Vagina (tissue), 2 donors: ENCODE measurements at regions not wholly inside any gene's neighbourhood (a gene's known extent, or its start where the extent isn't known, plus 50 kb on each side); places are given as distances from the start of the nearest gene placed in this dataset.
A peak's percentile ranks its signal among the peaks of the same experiment; 100 is the strongest.

ENCODE experiments used
- DNase-seq, 2 donors: peaks; one replicate each; pipeline ENCODE4 v3.0.0-alpha.2; 2017; ENCODE audit errors: extremely low spot score in 2 of 2
- H3K27ac ChIP-seq: fragments of 200-600 bp; sonication (generic); one replicate; pipeline ENCODE4 v1.5.1; 2019
- H3K27me3 ChIP-seq: fragments of 200-600 bp; sonication (generic); one replicate; pipeline ENCODE4 v1.5.1; 2019
- H3K36me3 ChIP-seq, 2 donors: fragments of 200-600 bp; sonication (generic); one replicate each; pipeline ENCODE4 v1.5.1; 2017 to 2019
- H3K4me1 ChIP-seq: fragments of 200-600 bp; sonication (generic); one replicate; pipeline ENCODE4 v1.5.1; 2019
- H3K4me3 ChIP-seq, 2 donors: fragments of 200-600 bp; sonication (generic); 1 replicate in 1 of 2; 2 replicates in 1 of 2; pipeline ENCODE4 v1.5.1; 2016 to 2019
- H3K9me3 ChIP-seq: fragments of 200-600 bp; sonication (generic); one replicate; pipeline ENCODE4 v1.5.1; 2019
- CTCF ChIP-seq, 3 experiments: fragments of 450-650 bp in 2 of 3; fragments of 200-600 bp in 1 of 3; sonication (generic) in 1 of 3; IDR thresholded peaks; one replicate each; pipeline ENCODE4 v1.5.1; 2017 to 2019; ENCODE audit warnings: antibody characterized with exemption in 3 of 3, mild to moderate bottlenecking in 2 of 3, moderate library complexity in 2 of 3
- POLR2A ChIP-seq, 2 donors: fragments of 450-650 bp; IDR thresholded peaks; one replicate each; pipeline ENCODE4 v1.6.1; 2017; ENCODE audit warnings: antibody characterized with exemption in 2 of 2, mild to moderate bottlenecking in 2 of 2, moderate library complexity in 2 of 2
- POLR2AphosphoS5 ChIP-seq, 2 donors: sonication (generic); formaldehyde crosslinking; IDR thresholded peaks; one replicate each; pipeline ENCODE4 v1.9.0; 2017; ENCODE audit warnings: antibody characterized with exemption in 2 of 2, mild to moderate bottlenecking in 2 of 2, low read depth in 1 of 2; ENCODE audit not compliant: insufficient read depth in 1 of 2
- intact Hi-C: fragments of 100-400 bp; cut with DNase I; formaldehyde crosslinking; loops from one replicate; pipeline ENCODE4 v1.15.1; 2023

- no peaks in the 10 kb centered on the region for H3K9me3 ChIP-seq
- intact Hi-C loops: no loop called here
- TF ChIP-seq POLR2A (IDR thresholded peaks at IDR 0.05) (no peak), POLR2AphosphoS5 (IDR thresholded peaks at IDR 0.05; ENCODE audit: insufficient read depth in 1 of 2, low read depth in 1 of 2) (no peak), CTCF (IDR thresholded peaks at IDR 0.05) (no peak)
- peaks cover 36% of the 10 kb centered on the region for H3K4me1 ChIP-seq
- no peak overlapping the region for H3K27ac ChIP-seq
- H3K27me3 ChIP-seq: no peaks in the 10 kb centered on the region
- H3K36me3 ChIP-seq: no peaks in the 10 kb centered on the region
- no peak overlapping the region for H3K4me3 ChIP-seq
- DNase-seq: peak; percentile 81 to 87
Observed at GRCh38 chr6:170180671-170181337, 110.1 kb downstream of the DLL1 start.

- peak; percentile 83 to 92 for DNase-seq
- Histone ChIP-seq H3K9me3 (no peaks in the 10 kb centered on the region), H3K4me3 (no peak overlapping the region), H3K27me3 (no peaks in the 10 kb centered on the region), H3K27ac (peak overlapping the region; percentile 80), H3K4me1 (peaks cover 43% of the 10 kb centered on the region), H3K36me3 (no peaks in the 10 kb centered on the region)
- intact Hi-C loops: no loop called here
- TF ChIP-seq CTCF (IDR thresholded peaks at IDR 0.05): no peak
- TF ChIP-seq POLR2A (IDR thresholded peaks at IDR 0.05): no peak
- TF ChIP-seq POLR2AphosphoS5 (IDR thresholded peaks at IDR 0.05; ENCODE audit: insufficient read depth in 1 of 2, low read depth in 1 of 2): no peak
Observed at GRCh38 chr6:170179616-170180324, 111.1 kb downstream of the DLL1 start.

GRCh38 chr6:170178561-170179477 is 112.1 kb downstream of the DLL1 start:
- DNase-seq: peak; percentile 93 to 94
- TF ChIP-seq POLR2AphosphoS5 (IDR thresholded peaks at IDR 0.05; ENCODE audit: insufficient read depth in 1 of 2, low read depth in 1 of 2): peak; percentile 81 to 82
- TF ChIP-seq POLR2A (IDR thresholded peaks at IDR 0.05): no peak
- TF ChIP-seq CTCF (IDR thresholded peaks at IDR 0.05): no peak
- no peaks in the 10 kb centered on the region for H3K9me3 ChIP-seq
- H3K4me3 ChIP-seq: no peak overlapping the region
- no peaks in the 10 kb centered on the region for H3K27me3 ChIP-seq
- intact Hi-C loops: no loop called here
- no peaks in the 10 kb centered on the region for H3K36me3 ChIP-seq
- H3K4me1 ChIP-seq: peaks cover 53% of the 10 kb centered on the region
- H3K27ac ChIP-seq: peak overlapping the region; percentile 80

- H3K36me3 ChIP-seq: no peaks in the 10 kb centered on the region
- no peaks in the 10 kb centered on the region for H3K27me3 ChIP-seq
- H3K4me1 ChIP-seq: peaks cover 61% of the 10 kb centered on the region
- TF ChIP-seq POLR2A (IDR thresholded peaks at IDR 0.05) (no peak), CTCF (IDR thresholded peaks at IDR 0.05) (no peak), POLR2AphosphoS5 (IDR thresholded peaks at IDR 0.05; ENCODE audit: insufficient read depth in 1 of 2, low read depth in 1 of 2) (no peak)
- no peaks in the 10 kb centered on the region for H3K9me3 ChIP-seq
- peak; percentile 86 to 91 for DNase-seq
- intact Hi-C loops: no loop called here
- H3K27ac ChIP-seq: peak overlapping the region; percentile 80
- H3K4me3 ChIP-seq: no peak overlapping the region
Observed at GRCh38 chr6:170177772-170178560, 112.9 kb downstream of the DLL1 start.
